ENCODE measurements at regions not wholly inside any gene's neighbourhood (a gene's known extent, or its start where the extent isn't known, plus 50 kb on each side); places are given as distances from the start of the nearest gene placed in this dataset.

GRCh38 chr3:107958146-107958545 lies 132.7 kb downstream of the CD47 start:
- no peak for TF ChIP-seq CTCF (IDR thresholded peaks at IDR 0.05; ENCODE audit: low read depth, low read length)
- TF ChIP-seq POLR2A (IDR thresholded peaks at IDR 0.05; ENCODE audit: extremely low read depth, insufficient read length), result no peak
